Stomach (tissue), 8 donors: ENCODE measurements at regions not wholly inside any gene's neighbourhood (a gene's known extent, or its start where the extent isn't known, plus 50 kb on each side); places are given as distances from the start of the nearest gene placed in this dataset.
"Not testable (repeated sequence)": the region's sequence is repeated elsewhere in the genome, so short reads cannot be mapped to it uniquely, and the experiment has no call there.

Experiments
- DNase-seq, 2 donors: peaks; one replicate each; pipeline versions ENCODE4 v3.0.0 to v3.0.0-alpha.2; 2013 to 2019
- H3K27ac ChIP-seq, 5 donors: fragments of 200-600 bp in 4 of 5; sonication (generic) in 4 of 5; one replicate each; pipeline ENCODE4 v1.5.1; 2013 to 2019; ENCODE audit warnings: mild to moderate bottlenecking in 1 of 5, moderate library complexity in 1 of 5
- H3K27me3 ChIP-seq, 3 donors: fragments of 200-600 bp; sonication (generic); one replicate each; pipeline ENCODE4 v1.5.1; 2017 to 2019; ENCODE audit warnings: mixed run types in 1 of 3
- H3K36me3 ChIP-seq, 4 donors: fragments of 200-600 bp; sonication (generic); 1 replicate in 3 of 4; 2 replicates in 1 of 4; pipeline ENCODE4 v1.5.1; 2016 to 2019
- H3K4me1 ChIP-seq, 4 donors: fragments of 200-600 bp; sonication (generic); one replicate each; pipeline ENCODE4 v1.5.1; 2016 to 2019
- H3K4me3 ChIP-seq, 4 donors: fragments of 200-600 bp; sonication (generic) in 3 of 4; one replicate each; pipeline ENCODE4 v1.5.1; 2016 to 2019; ENCODE audit warnings: mild to moderate bottlenecking in 1 of 4
- H3K9me3 ChIP-seq, 4 donors: fragments of 200-600 bp; sonication (generic); one replicate each; pipeline ENCODE4 v1.5.1; 2016 to 2019
- CTCF ChIP-seq, 7 experiments: fragments of 450-650 bp in 4 of 7; fragments of 200-600 bp in 3 of 7; sonication (generic) in 3 of 7; IDR thresholded peaks; one replicate each; pipeline ENCODE4 v1.5.1; 2016 to 2019; ENCODE audit warnings: antibody characterized with exemption in 7 of 7, control low read depth in 2 of 7, mild to moderate bottlenecking in 1 of 7
- EP300 ChIP-seq: sonication (generic); formaldehyde crosslinking; IDR thresholded peaks from one replicate; pipeline ENCODE4 v1.6.1; 2017; ENCODE audit warnings: antibody characterized with exemption
- POLR2A ChIP-seq, 4 donors: fragments of 450-650 bp; IDR thresholded peaks; one replicate each; pipeline ENCODE4 v1.6.1; 2016; ENCODE audit warnings: antibody characterized with exemption in 4 of 4, control low read depth in 2 of 4, mild to moderate bottlenecking in 1 of 4, moderate library complexity in 1 of 4
- POLR2AphosphoS5 ChIP-seq, 3 donors: sonication (generic); formaldehyde crosslinking; IDR thresholded peaks; one replicate each; pipeline ENCODE4 v1.6.1; 2016; ENCODE audit warnings: antibody characterized with exemption in 3 of 3
- WGBS, 5 donors: extraction: QIAGEN DNeasy Blood & Tissue Kit in 3 of 5; methylation state at CpG; one replicate each; pipeline versions ENCODE4 v1.1.5 to v1.1.7; 2013 to 2018; 5-methylcytosine and 5-hydroxymethylcytosine counted together
- intact Hi-C: fragments of 100-400 bp; cut with DNase I; formaldehyde crosslinking; loops from one replicate; pipeline ENCODE4 v1.15.1; 2023; ENCODE audit warnings: low total_unique reads
- donor health status: healthy with polysubstance abuse.
- donor health status: Bipolar disorder and iron deficiency.
- donor health status: healthy.

- H3K36me3 ChIP-seq, H3K27ac ChIP-seq, intact Hi-C loops, DNase-seq, H3K4me3 ChIP-seq, H3K4me1 ChIP-seq, H3K27me3 ChIP-seq: not testable (repeated sequence)
- H3K9me3 ChIP-seq, result peaks cover 0 to 16% (median 6%) of the 10 kb centered on the region in 4 donors
- 64 to 81% (median 73%) methylated on average over 42 to 72 of the region's 80 CpGs for WGBS, 5 donors
These were observed 4828.5 kb upstream of the OR11H1 start for GRCh38 chr22:10699301-10700097.

GRCh38 chr22:10708175-10708574 lies 4819.8 kb upstream of the OR11H1 start:
- H3K4me3 ChIP-seq, DNase-seq, intact Hi-C loops, H3K4me1 ChIP-seq, H3K27me3 ChIP-seq, H3K36me3 ChIP-seq, H3K27ac ChIP-seq: not testable (repeated sequence)
- WGBS, 5 donors, result 73 to 84% (median 81%) methylated on average over 2 to 3 of the region's 3 CpGs; no CpG with 5 or more reads in 1 of the 5 donors
- H3K9me3 ChIP-seq, result peaks cover 0 to 12% (median 0%) of the 10 kb centered on the region in 4 donors

- 44 to 52% (median 50%) methylated on average over 4 of the region's 4 CpGs for WGBS, 5 donors
These were observed 4817.1 kb upstream of the OR11H1 start for GRCh38 chr22:10710923-10711322.

GRCh38 chr22:10722804-10723203 lies 4805.2 kb upstream of the OR11H1 start:
- intact Hi-C loops, H3K4me3 ChIP-seq, DNase-seq, H3K4me1 ChIP-seq, H3K27me3 ChIP-seq, H3K36me3 ChIP-seq, H3K27ac ChIP-seq: not testable (repeated sequence)
- 58 to 63% (median 62%) methylated on average over 9 of the region's 9 CpGs for WGBS, 5 donors
- H3K9me3 ChIP-seq, result peaks cover 11 to 81% (median 50%) of the 10 kb centered on the region in 4 donors

More at GRCh38 chr22:10710923-10711322, 4817.1 kb upstream of the OR11H1 start:
- H3K4me1 ChIP-seq, H3K27ac ChIP-seq, H3K36me3 ChIP-seq, DNase-seq, intact Hi-C loops, H3K27me3 ChIP-seq, H3K4me3 ChIP-seq: not testable (repeated sequence)
- peaks cover 0 to 33% (median 17%) of the 10 kb centered on the region in 4 donors for H3K9me3 ChIP-seq

- intact Hi-C loops, H3K27ac ChIP-seq, H3K36me3 ChIP-seq, DNase-seq, H3K4me1 ChIP-seq, H3K4me3 ChIP-seq, H3K27me3 ChIP-seq: not testable (repeated sequence)
- 52 to 62% (median 58%) methylated on average over 8 of the region's 8 CpGs for WGBS, 5 donors
- peaks cover 14 to 85% (median 56%) of the 10 kb centered on the region in 4 donors for H3K9me3 ChIP-seq
These were observed 4804.0 kb upstream of the OR11H1 start for GRCh38 chr22:10723966-10724365.

GRCh38 chr22:10727393-10727792 lies 4800.6 kb upstream of the OR11H1 start:
- Histone ChIP-seq H3K4me1 (no peaks in the 10 kb centered on the region), H3K4me3 (no peak overlapping the region), H3K27me3 (no peaks in the 10 kb centered on the region), H3K9me3 (peaks cover 6 to 87% (median 66%) of the 10 kb centered on the region in 4 donors), H3K27ac (no peak overlapping the region), H3K36me3 (no peaks in the 10 kb centered on the region)
- no peak for DNase-seq
- WGBS, 5 donors, result 59 to 68% (median 65%) methylated on average over 10 of the region's 10 CpGs
- intact Hi-C loops, result no loop called here
- TF ChIP-seq POLR2A (IDR thresholded peaks at IDR 0.05) (no peak), POLR2AphosphoS5 (IDR thresholded peaks at IDR 0.05) (no peak), CTCF (IDR thresholded peaks at IDR 0.05) (no peak), EP300 (no peak)

GRCh38 chr22:10729979-10730378 lies 4798.0 kb upstream of the OR11H1 start:
- peaks cover 6 to 71% (median 55%) of the 10 kb centered on the region in 4 donors for H3K9me3 ChIP-seq

GRCh38 chr22:10730706-10731105 lies 4797.3 kb upstream of the OR11H1 start:
- DNase-seq, H3K4me1 ChIP-seq, intact Hi-C loops, H3K4me3 ChIP-seq, H3K27ac ChIP-seq, H3K36me3 ChIP-seq, H3K27me3 ChIP-seq: not testable (repeated sequence)
- peaks cover 6 to 74% (median 55%) of the 10 kb centered on the region in 4 donors for H3K9me3 ChIP-seq
- 65 to 75% (median 73%) methylated on average over 4 of the region's 4 CpGs for WGBS, 5 donors

More at GRCh38 chr22:10729979-10730378, 4798.0 kb upstream of the OR11H1 start:
- DNase-seq, intact Hi-C loops, H3K36me3 ChIP-seq, H3K27me3 ChIP-seq, H3K4me1 ChIP-seq, H3K27ac ChIP-seq, H3K4me3 ChIP-seq: not testable (repeated sequence)
- 44 to 51% (median 47%) methylated on average over 5 of the region's 5 CpGs for WGBS, 5 donors

GRCh38 chr22:10731246-10731974 lies 4796.6 kb upstream of the OR11H1 start:
- WGBS, 5 donors, result 55 to 64% (median 61%) methylated on average over 9 of the region's 9 CpGs
- peaks cover 6 to 68% (median 52%) of the 10 kb centered on the region in 4 donors for H3K9me3 ChIP-seq
- DNase-seq, H3K4me3 ChIP-seq, H3K36me3 ChIP-seq, H3K27ac ChIP-seq, H3K4me1 ChIP-seq, intact Hi-C loops, H3K27me3 ChIP-seq: not testable (repeated sequence)

GRCh38 chr22:10735075-10735474 lies 4792.9 kb upstream of the OR11H1 start:
- 28 to 69% (median 48%) methylated on average over 2 of the region's 2 CpGs for WGBS, 5 donors
- H3K9me3 ChIP-seq, result peaks cover 3 to 53% (median 31%) of the 10 kb centered on the region in 4 donors
- H3K27ac ChIP-seq, H3K4me3 ChIP-seq, H3K4me1 ChIP-seq, DNase-seq, H3K36me3 ChIP-seq, H3K27me3 ChIP-seq, intact Hi-C loops: not testable (repeated sequence)
